GM21390 (cell line): ENCODE measurements at regions not wholly inside any gene's neighbourhood (a gene's known extent, or its start where the extent isn't known, plus 50 kb on each side); places are given as distances from the start of the nearest gene placed in this dataset.

ENCODE experiments used
- ATAC-seq: cut with Tn5 transposase; IDR thresholded peaks from one replicate; pipeline ENCODE4 v1.9.1; 2021; ENCODE audit not compliant: unreplicated experiment

DNA sequence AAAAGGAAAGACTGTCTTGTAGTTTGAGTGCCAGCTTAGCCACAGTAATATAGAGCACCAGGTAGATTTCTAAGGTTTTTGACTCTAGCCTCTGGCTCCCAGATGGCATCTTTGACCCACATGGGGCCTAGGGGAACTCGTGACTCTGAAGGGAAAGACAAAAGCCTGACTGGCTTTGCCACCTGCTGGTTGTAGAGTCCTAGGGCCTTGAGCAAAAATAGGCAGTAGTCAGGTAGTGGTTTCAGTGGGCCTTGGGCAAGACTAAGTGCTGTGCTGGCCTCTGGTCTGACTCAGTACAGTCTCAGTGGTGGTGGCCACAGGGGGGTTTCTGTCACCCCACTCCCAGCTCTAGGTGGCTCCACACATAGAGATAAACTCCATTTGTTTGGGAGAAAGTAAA, 349.4 kb downstream of the FAM181B start:
- no peak for ATAC-seq

DNA sequence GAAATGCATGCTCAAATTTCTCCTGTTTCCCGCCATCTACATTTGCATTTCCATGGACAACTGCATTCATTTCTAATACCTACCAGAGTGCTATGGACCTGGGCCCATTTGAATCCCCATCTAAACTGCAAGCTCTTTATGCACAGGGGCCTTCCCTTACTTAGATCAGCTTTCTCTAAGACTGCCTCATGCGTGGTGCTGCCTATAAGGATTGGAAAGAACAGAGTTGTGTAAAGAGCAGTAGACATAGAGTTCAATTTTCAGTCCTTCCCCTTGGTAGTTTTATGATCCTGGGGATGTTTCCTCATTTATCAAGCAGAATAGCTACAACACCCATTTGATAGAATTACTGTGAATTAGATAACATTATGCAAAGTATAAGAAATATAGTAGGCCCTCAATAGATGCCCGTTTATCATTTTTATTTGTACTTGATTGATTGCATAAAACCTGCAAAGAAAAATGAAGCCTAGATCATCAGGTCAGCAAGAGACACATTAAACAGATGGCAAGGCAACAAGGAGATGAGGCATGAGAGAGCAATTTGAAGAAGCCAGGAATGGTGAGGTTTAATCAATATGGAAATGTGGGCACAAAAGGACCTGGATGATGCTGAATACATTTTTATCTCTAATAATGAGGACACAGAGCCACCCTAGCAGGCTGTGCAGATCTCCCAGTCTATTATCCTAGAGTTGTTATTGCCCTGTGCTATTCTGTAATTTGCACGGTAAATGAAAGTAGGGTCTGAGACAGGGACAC, 359.7 kb downstream of the FAM181B start:
- no peak for ATAC-seq

DNA sequence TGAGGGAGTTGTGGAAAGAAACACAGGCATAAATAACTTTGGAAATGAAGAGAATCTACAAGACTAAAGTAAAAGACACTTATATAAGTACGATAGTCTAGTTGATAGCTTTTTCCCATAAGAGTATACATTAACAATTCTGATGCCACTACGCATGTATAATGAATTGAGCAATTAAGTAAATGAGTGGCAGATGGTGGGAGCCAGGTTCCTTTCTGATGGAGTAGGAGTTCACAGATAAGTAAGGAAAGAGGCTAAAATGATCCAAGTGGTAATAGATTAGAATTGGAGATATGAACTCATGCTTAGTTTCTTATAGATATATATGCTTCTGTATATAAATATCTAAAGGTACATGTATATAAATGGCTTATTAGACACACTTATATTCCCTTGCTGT, 368.3 kb downstream of the FAM181B start:
- no peak for ATAC-seq

DNA sequence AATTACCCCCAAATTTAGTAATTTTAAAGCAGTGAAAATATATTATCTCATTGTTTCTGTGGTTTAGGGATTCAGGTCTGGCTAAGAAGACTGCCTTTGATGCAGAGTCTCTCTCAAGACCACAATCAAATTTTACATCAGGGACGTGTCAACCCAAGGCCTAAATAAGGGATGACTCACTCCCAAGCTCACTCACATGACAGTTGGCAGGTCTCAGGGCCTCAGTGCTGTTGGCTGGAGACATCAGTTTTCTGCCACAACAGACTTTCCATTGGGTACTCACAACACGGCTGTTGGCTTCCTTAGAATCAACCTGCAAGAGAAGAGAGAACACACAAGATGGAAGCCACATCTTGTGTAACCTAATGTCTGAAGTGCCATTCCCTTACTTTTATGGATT, 377.3 kb downstream of the FAM181B start:
- no peak for ATAC-seq

DNA sequence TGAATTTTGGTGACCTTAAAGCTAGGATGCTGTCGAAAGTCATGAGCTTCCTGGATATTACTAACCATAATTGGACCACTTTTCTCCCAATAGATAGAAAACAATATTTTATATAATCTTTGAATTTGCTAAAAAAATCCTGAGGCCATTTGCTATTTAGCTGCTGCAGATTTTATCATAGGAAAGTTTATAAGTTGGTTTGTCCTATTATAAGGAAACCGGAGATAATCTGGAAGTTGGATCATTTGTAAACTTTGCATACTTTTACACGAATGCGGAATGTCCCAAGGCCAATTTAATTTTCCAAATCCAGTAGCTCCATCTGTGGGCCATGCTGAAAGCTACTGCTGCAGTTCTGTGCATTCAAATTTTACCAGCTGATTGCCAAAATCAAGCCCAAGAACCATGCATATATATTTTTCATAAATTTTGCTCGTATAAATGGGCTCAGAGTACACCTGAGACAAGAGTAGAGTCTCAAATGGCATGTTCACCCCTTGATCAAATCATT, 378.3 kb downstream of the FAM181B start:
- no peak for ATAC-seq

DNA sequence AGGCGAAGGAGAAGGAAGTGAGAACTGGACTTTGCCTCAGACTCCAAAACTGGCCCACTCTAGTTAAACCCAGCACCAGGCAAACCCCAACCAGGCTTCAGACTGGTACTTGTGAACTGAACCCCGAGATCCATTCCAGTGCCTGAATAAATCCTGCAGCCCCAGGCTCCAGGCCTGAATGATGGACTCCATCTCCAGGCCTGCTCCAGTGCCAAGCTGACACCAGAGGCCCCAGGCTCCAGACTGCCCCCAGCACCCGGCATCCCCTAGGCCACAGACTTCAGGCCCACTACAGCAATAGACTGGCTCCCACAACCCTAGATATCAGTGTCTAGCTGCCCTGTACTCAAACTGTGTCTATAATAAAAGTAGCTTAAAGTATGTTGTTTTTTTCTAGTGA, 406.8 kb downstream of the FAM181B start:
- ATAC-seq: no peak

DNA sequence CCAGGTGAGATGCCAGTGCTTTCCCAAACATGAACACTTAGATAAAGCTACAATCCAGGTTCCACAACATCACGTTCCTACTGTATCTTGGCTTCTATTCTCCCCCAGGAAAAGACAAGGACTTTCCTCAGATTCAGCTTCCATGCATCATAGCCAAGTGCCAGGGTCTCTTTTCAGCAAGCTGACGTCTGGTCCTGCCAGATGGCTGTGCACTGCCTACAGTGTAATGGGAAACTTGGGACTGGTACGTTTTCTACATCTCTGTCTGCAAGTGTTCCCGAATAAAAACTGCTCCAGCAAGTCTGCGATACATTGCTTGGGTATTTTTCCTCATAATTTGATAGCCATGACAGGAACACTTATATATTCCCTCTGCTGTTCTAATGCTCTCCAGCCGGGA, 412.5 kb downstream of the FAM181B start:
- ATAC-seq: no peak

DNA sequence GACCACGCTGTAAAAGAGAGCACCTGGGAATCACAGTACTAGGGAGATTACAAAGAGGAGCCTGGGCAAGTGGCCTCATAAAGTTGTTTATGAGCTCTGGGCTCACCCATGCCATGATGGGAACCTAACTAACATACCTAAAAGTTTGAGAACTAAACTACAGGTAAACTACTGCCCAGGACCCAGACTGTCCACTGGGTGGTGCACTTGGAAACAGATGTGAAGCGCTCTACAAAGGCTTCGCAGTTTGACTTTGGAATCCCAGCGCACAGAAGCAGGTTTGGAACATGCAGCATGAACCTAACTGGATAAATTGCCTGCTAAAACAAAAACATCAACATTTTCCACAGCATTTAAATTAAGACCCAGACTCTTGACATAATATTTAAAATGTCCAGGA, 418.6 kb downstream of the FAM181B start:
- no peak for ATAC-seq

DNA sequence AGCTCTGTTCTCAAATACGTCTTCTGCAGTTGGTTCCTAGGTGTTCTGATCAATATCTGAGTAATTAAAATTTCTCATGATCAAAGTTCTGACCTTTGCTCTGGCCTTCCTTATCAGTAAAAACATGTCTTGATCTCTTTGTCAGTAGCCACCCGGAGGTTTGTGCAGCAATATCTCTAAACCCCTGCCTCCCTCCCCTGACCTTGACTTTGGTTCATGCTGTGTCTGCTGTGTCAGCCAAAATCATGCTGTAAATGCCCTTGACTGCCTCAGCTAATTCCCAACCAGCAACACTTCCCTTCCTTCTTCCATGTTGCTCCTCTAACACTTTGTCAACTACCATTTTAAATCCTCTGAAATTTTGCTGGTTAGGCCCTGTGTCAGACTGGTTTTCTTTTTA, 424.7 kb downstream of the FAM181B start:
- no peak for ATAC-seq

DNA sequence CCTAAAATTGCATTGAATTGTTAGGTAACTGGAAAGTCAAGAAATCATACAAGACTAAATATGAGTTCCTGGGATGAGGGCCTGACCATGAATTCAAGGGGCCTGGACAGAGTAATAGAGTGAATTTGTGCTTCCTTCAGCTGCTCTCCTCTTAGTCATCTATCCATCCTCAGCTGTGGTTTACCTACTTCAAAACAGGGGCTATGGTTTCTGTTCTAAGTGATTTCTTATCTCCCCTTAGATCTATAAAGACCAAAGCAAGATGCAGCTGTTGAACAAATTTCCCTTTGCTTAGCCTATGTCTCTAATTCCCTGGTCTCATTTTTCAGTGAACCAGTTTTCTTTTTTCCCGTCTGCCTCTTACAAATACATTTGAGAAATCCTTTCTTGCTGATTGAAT, 428.5 kb downstream of the FAM181B start:
- no peak for ATAC-seq

DNA sequence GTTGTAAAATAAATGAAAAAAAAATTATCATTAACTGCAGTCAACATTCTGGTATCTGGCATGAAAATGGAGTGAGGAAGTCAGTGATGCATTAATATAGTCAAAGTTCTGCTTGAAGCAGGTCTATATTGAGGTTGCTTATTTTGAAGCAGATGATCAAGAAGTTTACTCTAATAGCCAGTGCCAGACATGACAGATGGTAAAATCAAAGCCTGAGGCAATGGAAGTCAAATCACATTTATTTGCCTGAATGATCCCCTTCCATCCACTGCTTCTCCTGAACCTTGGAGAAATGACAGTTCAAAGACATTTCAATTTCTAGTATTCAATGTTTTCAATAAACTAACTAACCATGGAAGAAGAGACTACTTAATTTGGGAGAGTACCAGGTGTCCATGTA, 430.0 kb downstream of the FAM181B start:
- no peak for ATAC-seq

DNA sequence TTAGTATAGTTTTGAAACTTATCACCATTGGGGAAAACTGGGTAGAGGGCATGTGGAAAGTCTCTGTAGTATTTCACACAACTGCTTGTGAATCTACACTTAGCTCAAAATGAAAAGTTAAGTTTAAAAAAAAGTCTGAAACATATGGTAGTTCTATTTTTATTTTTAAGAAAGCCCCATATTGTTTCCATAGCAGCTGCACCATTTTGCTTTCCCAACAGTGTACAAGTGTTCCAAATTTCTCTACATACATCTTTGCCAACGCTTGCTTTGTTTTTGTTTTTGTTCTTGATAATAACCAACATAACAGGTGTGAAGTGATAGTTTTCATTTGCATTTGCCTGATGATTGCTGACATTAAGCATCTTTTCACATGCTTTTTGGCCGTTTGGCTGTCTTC, 445.2 kb downstream of the FAM181B start:
- ATAC-seq: no peak

DNA sequence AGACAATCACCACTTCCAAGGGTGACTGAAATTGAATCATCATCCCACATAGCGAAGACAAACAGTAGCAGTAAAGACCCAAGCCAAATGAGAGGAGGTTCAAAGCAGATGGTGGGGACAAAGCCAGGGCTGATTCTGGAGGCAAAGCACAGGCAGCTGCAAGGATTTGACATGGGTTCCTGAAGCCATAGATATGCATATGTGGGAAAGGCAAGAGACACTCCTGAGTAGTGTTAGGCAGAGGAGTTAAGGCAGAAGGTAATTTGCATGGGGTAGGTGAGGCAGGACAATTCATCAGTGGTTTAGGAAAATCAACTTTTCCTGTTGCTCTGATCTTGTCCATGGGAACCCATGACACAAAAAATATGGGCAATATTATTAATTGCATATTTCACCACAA, 462.8 kb downstream of the FAM181B start:
- no peak for ATAC-seq

DNA sequence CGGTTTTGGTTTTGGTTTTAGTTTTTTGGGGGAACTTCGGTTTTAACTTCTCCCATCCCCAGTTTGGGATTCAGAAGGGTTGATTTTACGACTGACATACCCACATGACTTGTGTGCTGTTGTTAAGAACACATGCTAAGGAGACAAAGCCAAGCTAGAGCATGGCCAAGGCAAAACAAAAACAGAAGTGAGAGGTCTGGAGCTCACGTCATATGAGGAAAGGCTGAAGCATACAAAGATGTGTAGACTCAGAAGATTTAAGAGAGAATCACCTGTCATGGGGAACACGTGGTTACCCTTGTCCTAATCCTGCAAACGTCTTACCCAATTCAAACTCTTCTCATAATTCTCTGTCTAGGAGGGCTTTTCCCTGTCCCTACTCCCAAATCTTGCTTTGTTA, 465.0 kb downstream of the FAM181B start:
- no peak for ATAC-seq

DNA sequence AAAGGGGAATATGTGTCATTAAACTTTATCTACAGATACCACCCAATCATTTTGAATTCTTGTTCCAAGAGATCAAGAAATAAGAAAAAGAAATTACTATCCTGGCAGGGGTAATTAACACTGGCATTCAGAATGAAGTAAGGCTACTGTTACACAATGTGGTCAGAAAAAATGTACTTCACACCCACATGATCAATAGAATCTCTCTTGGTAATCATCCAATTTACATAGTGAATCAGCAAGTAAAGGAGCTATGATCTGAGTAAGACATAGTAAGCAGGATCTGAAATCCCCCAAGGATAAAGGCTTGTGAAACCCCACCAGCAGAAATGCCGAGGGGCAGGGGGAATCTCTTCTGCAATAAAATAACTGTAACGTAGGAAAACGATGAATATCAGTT, 466.5 kb downstream of the FAM181B start:
- no peak for ATAC-seq

DNA sequence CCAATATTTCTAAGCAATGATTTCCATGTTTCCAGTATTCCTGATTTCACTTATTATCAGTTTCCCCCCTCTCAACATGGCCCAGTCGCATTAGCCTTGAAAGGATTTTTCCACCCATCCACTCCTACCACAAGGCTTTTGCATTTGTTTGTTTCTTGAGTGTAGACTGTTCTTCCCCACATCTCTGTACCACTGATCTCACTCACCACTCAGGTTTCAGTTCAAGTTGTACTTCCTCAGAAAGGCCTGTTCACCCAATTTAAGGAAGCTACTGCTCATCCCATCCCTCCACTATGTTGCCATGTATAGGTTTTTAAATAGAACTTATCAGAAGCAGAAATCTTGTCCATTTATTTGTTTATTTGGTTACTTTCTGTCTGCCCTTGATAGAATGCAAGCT, 472.3 kb downstream of the FAM181B start:
- ATAC-seq: no peak

DNA sequence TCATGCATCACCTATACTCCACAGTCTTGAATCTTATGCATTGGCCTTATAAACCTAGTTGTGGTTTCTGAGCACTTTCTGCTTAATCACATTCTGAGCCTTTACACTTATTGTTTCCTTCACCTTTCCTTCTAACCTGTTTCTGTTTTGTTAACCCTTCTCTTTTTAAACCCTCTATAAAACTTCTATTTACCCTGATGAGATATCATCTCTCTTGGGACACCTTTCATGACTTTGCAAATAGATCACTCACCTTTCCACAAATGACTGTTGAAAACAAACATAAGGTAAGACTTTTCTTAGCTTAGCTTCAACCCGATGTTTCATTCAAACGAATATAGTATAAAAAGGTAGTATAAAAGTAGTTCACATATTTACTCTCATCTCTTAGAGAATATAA, 483.6 kb downstream of the FAM181B start:
- ATAC-seq: no peak

DNA sequence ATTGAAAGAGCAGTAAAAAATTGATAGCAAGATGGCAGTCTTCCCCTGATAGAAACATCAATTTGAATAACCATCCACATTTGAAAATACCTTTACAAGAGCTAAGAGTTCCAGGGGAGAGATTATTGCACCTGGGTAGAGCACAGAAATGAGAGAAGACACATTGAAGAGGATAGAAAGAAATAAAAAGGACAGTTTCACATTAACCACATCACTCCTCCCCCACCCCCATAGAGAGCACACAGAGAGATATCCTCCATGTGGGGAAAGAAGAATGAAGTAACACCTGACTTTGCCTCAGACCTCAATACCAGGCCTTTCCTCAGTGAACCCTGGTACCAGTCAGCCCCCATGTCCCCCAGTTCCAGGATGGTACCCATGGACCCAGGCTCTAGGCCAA, 486.7 kb downstream of the FAM181B start:
- ATAC-seq: no peak

DNA sequence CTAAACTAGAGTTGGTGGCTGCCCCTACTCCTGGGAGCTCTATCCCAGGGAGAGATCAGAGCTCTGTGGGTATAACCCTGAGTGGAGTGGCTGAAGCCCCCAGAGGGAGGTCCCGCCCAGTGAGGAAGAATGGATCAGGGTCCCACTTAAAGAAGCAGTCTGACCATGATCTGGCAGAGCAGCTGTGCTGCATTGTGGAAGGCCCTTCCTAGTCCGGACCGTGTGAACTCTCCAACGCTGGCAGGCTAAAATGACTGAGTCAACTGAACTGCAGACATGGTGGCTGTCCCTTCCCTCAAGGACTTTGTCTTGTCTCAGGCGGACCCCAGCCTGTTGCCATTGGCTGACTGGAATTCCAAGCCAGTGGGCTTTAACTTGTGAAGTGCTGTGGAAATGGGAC, 494.2 kb downstream of the FAM181B start:
- no peak for ATAC-seq

DNA sequence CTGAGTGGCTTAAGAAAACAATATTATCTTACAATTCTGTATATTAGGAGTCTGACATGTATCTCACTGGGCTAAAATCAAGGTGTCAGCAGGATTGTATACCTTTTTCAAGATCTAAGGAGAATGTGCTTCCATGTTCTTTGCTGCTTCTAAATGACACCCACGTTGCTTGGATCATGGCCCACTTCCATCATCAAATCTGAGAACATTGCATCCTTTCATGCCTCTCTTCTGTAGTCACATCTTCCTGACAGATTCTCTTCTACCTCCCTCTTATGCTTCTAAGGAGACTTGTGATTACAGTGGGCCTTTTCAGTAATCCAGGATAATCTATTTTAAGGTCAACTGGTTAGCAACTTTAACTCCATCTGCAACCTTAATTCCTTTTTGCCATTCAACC, 499.4 kb downstream of the FAM181B start:
- no peak for ATAC-seq

DNA sequence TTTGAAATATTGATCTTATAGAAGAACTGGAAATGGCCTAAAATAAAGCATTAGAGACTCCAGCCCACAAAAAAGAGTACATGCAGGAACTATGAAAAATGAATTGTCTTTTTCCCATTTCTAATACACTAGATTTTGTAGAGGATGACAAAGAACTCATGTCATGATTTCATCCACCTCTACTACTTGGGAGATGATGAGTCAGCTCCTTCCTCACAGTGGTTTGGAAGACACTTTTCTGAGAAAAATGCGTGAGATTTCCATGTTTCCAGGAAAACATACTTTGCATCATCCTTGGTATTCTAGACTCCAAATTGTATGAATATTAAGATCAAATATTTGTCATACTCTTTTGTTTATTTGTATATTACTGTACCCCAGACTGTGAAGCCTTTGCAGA, 500.5 kb downstream of the FAM181B start:
- ATAC-seq: no peak

DNA sequence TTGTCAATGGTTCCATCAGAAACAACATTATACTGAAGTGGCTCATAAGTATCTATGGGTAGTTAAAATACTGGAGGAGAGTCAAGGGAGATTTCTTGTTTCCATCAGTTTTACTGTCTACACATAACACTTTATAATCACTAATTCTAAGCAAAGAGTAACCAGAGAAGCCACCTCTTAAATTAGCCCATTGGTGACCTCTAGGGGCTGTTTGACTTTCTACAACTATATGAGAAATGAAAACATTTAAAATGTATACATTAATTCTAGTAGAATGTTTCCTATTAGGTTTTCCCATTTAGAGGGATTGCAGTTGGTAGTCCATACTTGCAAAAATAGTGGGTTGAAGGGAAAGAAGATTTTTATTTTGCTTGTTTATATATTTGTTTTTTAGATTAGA, 504.3 kb downstream of the FAM181B start:
- peak; percentile 50 for ATAC-seq

DNA sequence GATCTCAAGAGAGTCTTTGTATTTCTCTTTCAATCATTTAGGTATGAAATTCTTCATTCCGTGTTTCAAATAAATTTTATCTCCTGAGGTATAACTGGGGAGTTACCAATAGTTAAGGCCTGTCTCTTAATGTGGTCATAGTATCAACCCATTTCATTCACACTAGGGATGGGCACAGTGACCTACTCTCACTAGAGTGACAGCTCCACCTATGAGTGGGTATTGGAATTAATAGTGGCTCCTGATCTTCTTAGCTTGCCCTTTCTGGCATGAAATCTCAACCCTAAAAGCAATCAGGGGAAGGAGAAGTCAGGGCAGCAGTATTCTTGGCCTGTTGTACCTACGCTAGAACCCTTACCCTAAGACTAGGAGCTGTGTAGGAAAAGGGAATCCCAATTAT, 507.7 kb downstream of the FAM181B start:
- no peak for ATAC-seq
